Stomach (tissue), 4 donors: ENCODE measurements at regions not wholly inside any gene's neighbourhood (a gene's known extent, or its start where the extent isn't known, plus 50 kb on each side); places are given as distances from the start of the nearest gene placed in this dataset.

ENCODE experiments used
- CTCF ChIP-seq, 7 experiments: fragments of 450-650 bp in 4 of 7; fragments of 200-600 bp in 3 of 7; sonication (generic) in 3 of 7; IDR thresholded peaks; one replicate each; pipeline ENCODE4 v1.5.1; 2016 to 2019; ENCODE audit warnings: antibody characterized with exemption in 7 of 7, control low read depth in 2 of 7, mild to moderate bottlenecking in 1 of 7
- EP300 ChIP-seq: sonication (generic); formaldehyde crosslinking; IDR thresholded peaks from one replicate; pipeline ENCODE4 v1.6.1; 2017; ENCODE audit warnings: antibody characterized with exemption
- POLR2A ChIP-seq, 4 donors: fragments of 450-650 bp; IDR thresholded peaks; one replicate each; pipeline ENCODE4 v1.6.1; 2016; ENCODE audit warnings: antibody characterized with exemption in 4 of 4, control low read depth in 2 of 4, mild to moderate bottlenecking in 1 of 4, moderate library complexity in 1 of 4
- POLR2AphosphoS5 ChIP-seq, 3 donors: sonication (generic); formaldehyde crosslinking; IDR thresholded peaks; one replicate each; pipeline ENCODE4 v1.6.1; 2016; ENCODE audit warnings: antibody characterized with exemption in 3 of 3

GRCh38 chr5:91472631-91473030, 89.5 kb upstream of the ARRDC3 start:
- TF ChIP-seq CTCF (IDR thresholded peaks at IDR 0.05) (no peak), POLR2A (IDR thresholded peaks at IDR 0.05) (no peak), POLR2AphosphoS5 (IDR thresholded peaks at IDR 0.05) (no peak), EP300 (no peak)
